CD4-positive, alpha-beta T cell (primary cell): ENCODE measurements at regions not wholly inside any gene's neighbourhood (a gene's known extent, or its start where the extent isn't known, plus 50 kb on each side); places are given as distances from the start of the nearest gene placed in this dataset.
A peak's percentile ranks its signal among the peaks of the same experiment; 100 is the strongest.

ENCODE experiments used
- ATAC-seq: fragments of 200-7000 bp; cut with Tn5 transposase; one replicate; pipeline ENCODE4 v1.10.0; 2022; ENCODE audit warnings: mild to moderate bottlenecking; ENCODE audit not compliant: poor library complexity
- CTCF ChIA-PET: fragments of 350-600 bp; sonication (Branson Sonifier 250); formaldehyde crosslinking; loops from one replicate; lab custom pipeline; 2021; ENCODE audit warnings: antibody characterized with exemption, inconsistent platforms; lab: Charles Lee
- POLR2A ChIA-PET: fragments of 350-600 bp; sonication (Branson Sonifier 250); formaldehyde crosslinking; loops from one replicate; lab custom pipeline; 2021; ENCODE audit warnings: antibody characterized with exemption, inconsistent platforms; lab: Charles Lee
- DNase-seq, 14 experiments: peaks; one replicate each; pipeline ENCODE4 v3.0.0-alpha.2; 2013 to 2020; ENCODE audit warnings: mixed read lengths in 2 of 14
- H3K27ac ChIP-seq, 2 donors: one replicate each; pipeline versions ENCODE4 v1.5.1 to v1.7.0; 2013; ENCODE audit warnings: low read length in 2 of 2, low read depth in 1 of 2, mild to moderate bottlenecking in 1 of 2
- H3K27me3 ChIP-seq, 2 experiments: 1 replicate in 1 of 2; 2 replicates in 1 of 2; pipeline versions ENCODE4 v1.6.1 to v1.7.0; 2013; ENCODE audit warnings: low read length in 2 of 2, control low read depth in 1 of 2, mild to moderate bottlenecking in 1 of 2, moderate library complexity in 1 of 2; ENCODE audit not compliant: insufficient read depth in 2 of 2, control insufficient read depth in 1 of 2
- H3K36me3 ChIP-seq: one replicate; pipeline ENCODE4 v1.6.1; 2013; ENCODE audit warnings: low read length, control low read depth; ENCODE audit not compliant: insufficient read depth
- H3K4me1 ChIP-seq: one replicate; pipeline ENCODE4 v1.6.1; 2013; ENCODE audit warnings: low read length, control low read depth; ENCODE audit not compliant: insufficient read depth
- H3K4me3 ChIP-seq: one replicate; pipeline ENCODE4 v1.5.1; 2013; ENCODE audit warnings: mild to moderate bottlenecking, low read length, moderate library complexity
- H3K9me3 ChIP-seq, 2 experiments: 1 replicate in 1 of 2; 2 replicates in 1 of 2; pipeline versions ENCODE4 v1.6.1 to v1.7.0; 2013; ENCODE audit warnings: low read length in 2 of 2, mild to moderate bottlenecking in 2 of 2, control low read depth in 1 of 2, moderate library complexity in 1 of 2; ENCODE audit not compliant: control insufficient read depth in 1 of 2, insufficient read depth in 1 of 2
- H3K27ac Mint-ChIP-seq: one replicate; pipeline ENCODE4 v1.8.0; 2020; ENCODE audit warnings: mixed read lengths
- H3K27me3 Mint-ChIP-seq: one replicate; pipeline ENCODE4 v1.8.0; 2021; ENCODE audit warnings: mixed read lengths
- H3K36me3 Mint-ChIP-seq: one replicate; pipeline ENCODE4 v1.8.0; 2021; ENCODE audit warnings: low read depth, mixed read lengths
- H3K4me1 Mint-ChIP-seq: one replicate; pipeline ENCODE4 v1.8.0; 2021; ENCODE audit warnings: low read depth, mixed read lengths
- H3K4me3 Mint-ChIP-seq: one replicate; pipeline ENCODE4 v1.8.0; 2020; ENCODE audit warnings: mild to moderate bottlenecking, mixed read lengths
- H3K9me3 Mint-ChIP-seq: one replicate; pipeline ENCODE4 v1.8.0; 2020; ENCODE audit warnings: mixed read lengths
- intact Hi-C, 2 experiments: fragments of 100-400 bp; cut with DNase I in 1 of 2; cut with micrococcal nuclease in 1 of 2; formaldehyde crosslinking; loops; one replicate each; pipeline versions ENCODE4 v1.15.1 to v1.9.0; 2023 to 2025; cut with DNase I, micrococcal nuclease
- TF ChIP-seq, protein P1 (sequence below): fragments of 200-600 bp; IDR thresholded peaks from one replicate; pipeline ENCODE4 v1.8.0; 2022; ENCODE audit warnings: antibody characterized with exemption, mild to moderate bottlenecking

DNA sequence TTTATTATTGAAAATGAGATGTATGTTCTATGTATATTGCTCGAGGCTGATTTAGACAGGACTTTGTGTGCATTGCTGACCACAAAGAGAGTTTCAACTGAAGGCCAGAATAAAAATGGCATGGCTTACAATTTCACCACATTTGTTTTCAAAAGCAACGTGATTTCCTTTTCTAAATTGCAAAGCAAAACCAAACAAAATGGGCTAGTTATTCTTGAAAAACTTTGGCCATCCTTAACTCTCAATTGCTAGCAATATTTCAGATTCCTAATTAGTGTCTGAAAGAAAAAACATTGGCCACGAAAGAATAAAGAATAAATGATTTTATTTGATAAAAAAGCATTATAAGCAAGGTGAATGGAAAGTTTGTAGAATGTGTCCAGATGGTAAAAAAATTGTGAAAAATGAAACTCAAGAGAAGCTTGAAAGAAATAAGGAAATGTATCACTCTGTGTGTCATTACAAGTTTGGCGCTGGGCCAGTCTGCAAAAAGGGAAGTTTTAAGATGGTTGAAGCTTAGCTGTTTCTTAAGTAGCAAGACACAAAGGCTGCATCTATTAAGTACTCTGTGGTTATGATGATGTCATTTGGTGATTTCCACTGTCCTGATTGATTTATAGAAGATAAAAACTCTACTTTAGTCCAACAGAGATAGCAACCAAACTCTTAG, 89.2 kb upstream of the PRLR start:
- Mint-ChIP-seq H3K9me3 (no peaks in the 10 kb centered on the region), H3K4me3 (no peak overlapping the region), H3K27me3 (peaks cover 22% of the 10 kb centered on the region), H3K4me1 (no peaks in the 10 kb centered on the region), H3K27ac (no peak overlapping the region), H3K36me3 (no peaks in the 10 kb centered on the region)
- peak in 4 of 14 experiments; percentile 2 to 74 (median 46) for DNase-seq
- ATAC-seq, result no peak
- POLR2A ChIA-PET, result no interaction called here
- Histone ChIP-seq H3K4me1 (no peaks in the 10 kb centered on the region), H3K36me3 (no peaks in the 10 kb centered on the region), H3K4me3 (no peak overlapping the region), H3K9me3 (peaks cover 0 to 14% of the 10 kb centered on the region in 2 experiments), H3K27ac (no peak overlapping the region), H3K27me3 (peaks cover 0 to 5% of the 10 kb centered on the region in 2 experiments)
- TF ChIP-seq, protein P1, sequence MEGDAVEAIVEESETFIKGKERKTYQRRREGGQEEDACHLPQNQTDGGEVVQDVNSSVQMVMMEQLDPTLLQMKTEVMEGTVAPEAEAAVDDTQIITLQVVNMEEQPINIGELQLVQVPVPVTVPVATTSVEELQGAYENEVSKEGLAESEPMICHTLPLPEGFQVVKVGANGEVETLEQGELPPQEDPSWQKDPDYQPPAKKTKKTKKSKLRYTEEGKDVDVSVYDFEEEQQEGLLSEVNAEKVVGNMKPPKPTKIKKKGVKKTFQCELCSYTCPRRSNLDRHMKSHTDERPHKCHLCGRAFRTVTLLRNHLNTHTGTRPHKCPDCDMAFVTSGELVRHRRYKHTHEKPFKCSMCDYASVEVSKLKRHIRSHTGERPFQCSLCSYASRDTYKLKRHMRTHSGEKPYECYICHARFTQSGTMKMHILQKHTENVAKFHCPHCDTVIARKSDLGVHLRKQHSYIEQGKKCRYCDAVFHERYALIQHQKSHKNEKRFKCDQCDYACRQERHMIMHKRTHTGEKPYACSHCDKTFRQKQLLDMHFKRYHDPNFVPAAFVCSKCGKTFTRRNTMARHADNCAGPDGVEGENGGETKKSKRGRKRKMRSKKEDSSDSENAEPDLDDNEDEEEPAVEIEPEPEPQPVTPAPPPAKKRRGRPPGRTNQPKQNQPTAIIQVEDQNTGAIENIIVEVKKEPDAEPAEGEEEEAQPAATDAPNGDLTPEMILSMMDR, result no peak
- intact Hi-C loops, result no loop called here
- CTCF ChIA-PET, result no interaction called here

DNA sequence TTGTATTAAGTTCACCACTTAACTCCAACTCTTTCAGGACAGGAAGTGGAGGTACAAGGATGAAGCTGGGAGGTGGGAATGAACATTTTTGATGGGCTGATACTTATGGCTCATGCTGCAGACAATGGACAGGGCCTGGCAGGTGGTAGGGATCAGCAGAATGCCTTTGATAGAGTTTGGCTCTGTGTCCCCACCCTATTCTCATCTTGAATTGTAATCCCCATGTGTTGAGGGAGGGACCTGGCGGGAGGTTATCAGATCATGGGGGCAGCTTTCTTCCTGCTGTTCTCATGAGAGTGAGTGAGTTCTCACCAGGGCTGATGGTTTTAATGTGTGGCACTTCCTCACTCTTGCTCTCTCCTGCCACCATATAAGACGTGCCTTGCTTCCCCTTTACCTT, 87.3 kb upstream of the PRLR start:
- Histone ChIP-seq H3K4me1 (no peaks in the 10 kb centered on the region), H3K36me3 (no peaks in the 10 kb centered on the region), H3K27me3 (no peaks in the 10 kb centered on the region), H3K27ac (no peak overlapping the region), H3K9me3 (peaks cover 0 to 7% of the 10 kb centered on the region in 2 experiments), H3K4me3 (no peak overlapping the region)
- TF ChIP-seq, protein P1, result no peak
- ATAC-seq (no peak), DNase-seq (no peak)
- intact Hi-C loops, result no loop called here
- Mint-ChIP-seq H3K4me1 (no peaks in the 10 kb centered on the region), H3K36me3 (no peaks in the 10 kb centered on the region), H3K27me3 (peaks cover 9% of the 10 kb centered on the region), H3K9me3 (no peaks in the 10 kb centered on the region), H3K4me3 (no peak overlapping the region), H3K27ac (no peak overlapping the region)
- ChIA-PET POLR2A (no interaction called here), CTCF (no interaction called here)

DNA sequence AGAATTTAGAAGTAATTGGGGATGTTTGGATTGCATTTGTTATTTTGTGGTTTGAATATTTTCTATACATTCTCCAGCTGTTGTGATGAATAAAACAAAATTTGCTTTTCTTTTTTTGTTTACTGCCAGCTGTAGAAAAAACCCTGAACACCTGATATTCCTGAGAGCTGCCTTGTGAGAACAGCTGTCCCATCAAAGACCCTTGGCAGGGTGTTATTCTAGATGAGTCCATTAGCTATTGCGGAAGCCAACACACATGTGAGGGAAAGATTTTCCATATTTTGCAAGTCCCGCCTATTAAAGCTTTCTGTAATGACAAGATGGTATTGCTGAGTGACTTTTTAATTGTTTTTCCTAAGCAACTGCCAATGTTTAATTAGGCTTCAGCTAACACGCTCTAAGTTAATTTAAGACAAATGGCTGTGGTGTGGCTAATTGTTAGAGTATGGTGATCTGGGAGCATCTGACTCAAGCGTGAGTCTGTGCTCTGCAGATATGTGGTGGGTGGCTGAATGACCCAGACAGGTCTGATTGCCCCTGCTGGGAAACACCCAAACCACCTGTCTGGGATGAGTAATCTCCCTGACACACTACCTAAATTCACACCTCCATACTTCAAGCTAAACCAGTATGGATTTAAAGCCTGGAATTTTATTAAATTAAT, 86.5 kb upstream of the PRLR start:
- H3K9me3 ChIP-seq, result peaks cover 0 to 7% of the 10 kb centered on the region in 2 experiments
- H3K27ac ChIP-seq, result no peak overlapping the region
- Mint-ChIP-seq H3K36me3 (no peaks in the 10 kb centered on the region), H3K4me3 (no peak overlapping the region), H3K4me1 (no peaks in the 10 kb centered on the region), H3K27me3 (peaks cover 9% of the 10 kb centered on the region), H3K27ac (no peak overlapping the region), H3K9me3 (no peaks in the 10 kb centered on the region)
- no peak overlapping the region for H3K4me3 ChIP-seq
- no peaks in the 10 kb centered on the region for H3K36me3 ChIP-seq
- intact Hi-C loops, result no loop called here
- ChIA-PET POLR2A (no interaction called here), CTCF (no interaction called here)
- ATAC-seq, result no peak
- H3K27me3 ChIP-seq, result no peaks in the 10 kb centered on the region
- no peak for DNase-seq
- H3K4me1 ChIP-seq, result no peaks in the 10 kb centered on the region
- TF ChIP-seq, protein P1, result no peak
